ENCODE measurements at regions not wholly inside any gene's neighbourhood (a gene's known extent, or its start where the extent isn't known, plus 50 kb on each side); places are given as distances from the start of the nearest gene placed in this dataset.

GRCh38 chrX:4263030-4263803 is 549.8 kb upstream of the PRKX start:
- no peak for TF ChIP-seq POLR2AphosphoS5 (IDR thresholded peaks at IDR 0.05; ENCODE audit: insufficient read depth, low read depth, low read length)
- TF ChIP-seq FOS (IDR thresholded peaks at IDR 0.05; ENCODE audit: borderline replicate concordance, insufficient read depth, low read length), result no peak
- no peak for TF ChIP-seq EZH2 (IDR thresholded peaks at IDR 0.05; ENCODE audit: borderline replicate concordance, low read depth, low read length, severe bottlenecking)
- no peak for TF ChIP-seq MAX (IDR thresholded peaks at IDR 0.05; ENCODE audit: insufficient read depth, insufficient read length)
- TF ChIP-seq POLR2A (IDR thresholded peaks at IDR 0.05; ENCODE audit: low read depth, low read length), result no peak
- TF ChIP-seq GATA2 (IDR thresholded peaks at IDR 0.05; ENCODE audit: insufficient read depth, insufficient read length, low read depth, low read length), result no peak
- Histone ChIP-seq H3K4me2 (ENCODE audit: insufficient read depth, low read length) (no peak overlapping the region), H3K36me3 (ENCODE audit: control insufficient read depth in 2 of 2, extremely low read depth in 1 of 2, insufficient read depth in 2 of 2, low read length in 2 of 2) (no peaks in the 10 kb centered on the region), H3K79me2 (ENCODE audit: control insufficient read depth, insufficient read depth, low read length) (no peaks in the 10 kb centered on the region), H3K4me1 (ENCODE audit: control insufficient read depth, extremely low read depth, insufficient read depth, low read length) (no peaks in the 10 kb centered on the region), H3K27me3 (ENCODE audit: control insufficient read depth in 2 of 2, insufficient read depth in 2 of 2, low read length in 2 of 2) (no peaks in the 10 kb centered on the region), H3K9ac (replicated peaks; ENCODE audit: extremely low read depth, insufficient read depth, low read length) (no peak overlapping the region), H4K20me1 (replicated peaks; ENCODE audit: control insufficient read depth, extremely low read depth, insufficient read depth, low read length) (no peaks in the 10 kb centered on the region), H3K27ac (ENCODE audit: insufficient read depth, low read depth, low read length) (no peak overlapping the region), H3K9me3 (replicated peaks; ENCODE audit: control insufficient read depth, insufficient read depth, low read length) (no peaks in the 10 kb centered on the region), H3K4me3 (replicated peaks in 1 of 3; ENCODE audit: insufficient read depth in 1 of 3, low read depth in 1 of 3, low read length in 3 of 3) (no peak overlapping the region), H2AFZ (ENCODE audit: low read depth, low read length) (no peak overlapping the region), H3K9me1 (replicated peaks; ENCODE audit: control insufficient read depth, extremely low read depth, insufficient read depth, low read length) (no peaks in the 10 kb centered on the region)
- intact Hi-C loops (cut with micrococcal nuclease), result no loop called here
- ChIA-PET CTCF (no interaction called here), POLR2A (no interaction called here)
- DNase-seq (ENCODE audit: low read depth, low spot score) (no peak), FAIRE-seq (no peak)
- BruUV-seq (replicated peaks), result no TSS peak
- dilution Hi-C loops (cut with MboI; ENCODE audit: extremely low pct_ligation_motif_present, low sequenced_read_pairs), result no loop called here

GRCh38 chrX:4253092-4253491 is 539.6 kb upstream of the PRKX start:
- POLR2A ChIA-PET, result no interaction called here
- no peak overlapping the region for H3K4me2 ChIP-seq (ENCODE audit: insufficient read depth, low read length)
- H3K79me2 ChIP-seq (ENCODE audit: control insufficient read depth, insufficient read depth, low read length), result no peaks in the 10 kb centered on the region
- H3K4me1 ChIP-seq (ENCODE audit: control insufficient read depth, extremely low read depth, insufficient read depth, low read length), result no peaks in the 10 kb centered on the region
- CTCF ChIA-PET, result no interaction called here
- no peak overlapping the region for H3K27ac ChIP-seq (ENCODE audit: insufficient read depth, low read depth, low read length)
- no peak overlapping the region for H3K9ac ChIP-seq (replicated peaks; ENCODE audit: extremely low read depth, insufficient read depth, low read length)
- dilution Hi-C loops (cut with MboI; ENCODE audit: extremely low pct_ligation_motif_present, low sequenced_read_pairs), result no loop called here
- H3K9me1 ChIP-seq (replicated peaks; ENCODE audit: control insufficient read depth, extremely low read depth, insufficient read depth, low read length), result no peaks in the 10 kb centered on the region
- no TSS peak for BruUV-seq (replicated peaks)
- DNase-seq (ENCODE audit: low read depth, low spot score) (no peak), FAIRE-seq (no peak)
- intact Hi-C loops (cut with micrococcal nuclease), result no loop called here
- H4K20me1 ChIP-seq (replicated peaks; ENCODE audit: control insufficient read depth, extremely low read depth, insufficient read depth, low read length), result no peaks in the 10 kb centered on the region
- H3K4me3 ChIP-seq (replicated peaks in 1 of 3; ENCODE audit: insufficient read depth in 1 of 3, low read depth in 1 of 3, low read length in 3 of 3), result no peak overlapping the region
- no peaks in the 10 kb centered on the region for H3K27me3 ChIP-seq (ENCODE audit: control insufficient read depth in 2 of 2, insufficient read depth in 2 of 2, low read length in 2 of 2)
- no peaks in the 10 kb centered on the region for H3K36me3 ChIP-seq (ENCODE audit: control insufficient read depth in 2 of 2, extremely low read depth in 1 of 2, insufficient read depth in 2 of 2, low read length in 2 of 2)
- no peaks in the 10 kb centered on the region for H3K9me3 ChIP-seq (replicated peaks; ENCODE audit: control insufficient read depth, insufficient read depth, low read length)
- TF ChIP-seq POLR2AphosphoS5 (IDR thresholded peaks at IDR 0.05; ENCODE audit: insufficient read depth, low read depth, low read length), result no peak
- no peak for TF ChIP-seq MAX (IDR thresholded peaks at IDR 0.05; ENCODE audit: insufficient read depth, insufficient read length)
- no peak for TF ChIP-seq CTCF (IDR thresholded peaks at IDR 0.05; ENCODE audit: extremely low read depth in 1 of 2, insufficient read depth in 1 of 2, low read depth in 1 of 2, low read length in 2 of 2)
- no peak for TF ChIP-seq MYC (IDR thresholded peaks at IDR 0.05; ENCODE audit: low read depth, low read length)
- no peak for TF ChIP-seq FOS (IDR thresholded peaks at IDR 0.05; ENCODE audit: borderline replicate concordance, insufficient read depth, low read length)
- TF ChIP-seq POLR2A (IDR thresholded peaks at IDR 0.05; ENCODE audit: low read depth, low read length), result no peak
- no peak for TF ChIP-seq JUN (IDR thresholded peaks at IDR 0.05; ENCODE audit: borderline replicate concordance, insufficient read depth, insufficient read length, low read depth)
- TF ChIP-seq EZH2 (IDR thresholded peaks at IDR 0.05; ENCODE audit: borderline replicate concordance, low read depth, low read length, severe bottlenecking), result no peak
- no peak for TF ChIP-seq GATA2 (IDR thresholded peaks at IDR 0.05; ENCODE audit: insufficient read depth, insufficient read length, low read depth, low read length)
- no peak overlapping the region for H2AFZ ChIP-seq (ENCODE audit: low read depth, low read length)
